ENCODE measurements at regions not wholly inside any gene's neighbourhood (a gene's known extent, or its start where the extent isn't known, plus 50 kb on each side); places are given as distances from the start of the nearest gene placed in this dataset.

DNA sequence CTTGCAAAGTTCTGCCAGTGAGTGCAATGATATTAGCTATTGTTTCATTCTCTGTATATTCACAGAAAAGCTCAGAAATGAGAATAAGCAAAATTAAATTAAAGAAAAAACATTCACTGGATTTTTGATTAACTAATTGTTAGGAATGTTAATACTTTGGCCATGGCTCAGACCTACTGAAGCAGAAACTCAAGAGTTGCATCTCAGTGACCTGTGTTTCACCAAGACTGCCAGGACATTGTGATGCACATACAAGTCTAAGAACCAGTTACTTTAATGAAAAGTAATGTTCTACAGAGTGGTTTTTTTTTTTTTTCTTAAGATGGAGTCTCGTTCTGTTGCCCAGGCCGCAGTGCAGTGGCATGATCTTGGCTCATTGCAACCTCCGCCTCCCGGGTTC, 464.9 kb upstream of the NMUR2 start:
- no peak overlapping the region for H3K27ac ChIP-seq (ENCODE audit: extremely low read depth, low read depth, low read length)
- CTCF ChIA-PET = no interaction called here
- POLR2A ChIA-PET = no interaction called here
- H3K4me3 ChIP-seq (ENCODE audit: low read depth, low read length) = no peak overlapping the region
- no peaks in the 10 kb centered on the region for H3K9me3 ChIP-seq (ENCODE audit: control insufficient read depth, insufficient read depth, low read depth, low read length)
- H3K4me1 ChIP-seq (ENCODE audit: control insufficient read depth, insufficient read depth, low read length) = no peaks in the 10 kb centered on the region
- no peaks in the 10 kb centered on the region for H3K36me3 ChIP-seq (ENCODE audit: control insufficient read depth in 2 of 2, insufficient read depth in 1 of 2, low read length in 2 of 2)
- TF ChIP-seq, protein P1, sequence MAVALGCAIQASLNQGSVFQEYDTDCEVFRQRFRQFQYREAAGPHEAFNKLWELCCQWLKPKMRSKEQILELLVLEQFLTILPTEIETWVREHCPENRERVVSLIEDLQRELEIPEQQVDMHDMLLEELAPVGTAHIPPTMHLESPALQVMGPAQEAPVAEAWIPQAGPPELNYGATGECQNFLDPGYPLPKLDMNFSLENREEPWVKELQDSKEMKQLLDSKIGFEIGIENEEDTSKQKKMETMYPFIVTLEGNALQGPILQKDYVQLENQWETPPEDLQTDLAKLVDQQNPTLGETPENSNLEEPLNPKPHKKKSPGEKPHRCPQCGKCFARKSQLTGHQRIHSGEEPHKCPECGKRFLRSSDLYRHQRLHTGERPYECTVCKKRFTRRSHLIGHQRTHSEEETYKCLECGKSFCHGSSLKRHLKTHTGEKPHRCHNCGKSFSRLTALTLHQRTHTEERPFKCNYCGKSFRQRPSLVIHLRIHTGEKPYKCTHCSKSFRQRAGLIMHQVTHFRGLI (tag by site-specific recombination; IDR thresholded peaks at IDR 0.05) = no peak
- no peak for TF ChIP-seq ZNF10 (tag by site-specific recombination; IDR thresholded peaks at IDR 0.05)

DNA sequence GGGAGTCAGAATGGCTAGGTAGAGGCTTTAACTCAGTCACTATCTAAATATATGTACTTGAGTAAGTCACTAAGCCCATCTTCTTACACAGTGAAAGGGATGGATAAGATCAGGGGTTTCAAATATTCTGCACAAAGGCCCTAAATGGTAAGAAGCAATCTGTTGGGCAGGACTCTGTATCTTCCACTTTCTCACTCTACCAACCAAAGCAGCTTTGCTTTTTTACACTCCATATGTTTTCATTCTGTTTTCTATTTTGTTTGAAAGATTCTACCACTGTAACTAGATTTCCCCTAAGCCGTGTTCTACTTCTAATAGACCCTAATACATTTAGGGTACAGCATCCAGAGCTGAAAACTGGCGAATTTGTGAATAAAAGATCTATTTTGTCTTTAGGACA, 477.5 kb upstream of the NMUR2 start:
- CTCF ChIA-PET = no interaction called here
- POLR2A ChIA-PET = no interaction called here
- Histone ChIP-seq H3K4me1 (ENCODE audit: control insufficient read depth, insufficient read depth, low read length) (no peaks in the 10 kb centered on the region), H3K36me3 (ENCODE audit: control insufficient read depth in 2 of 2, insufficient read depth in 1 of 2, low read length in 2 of 2) (no peaks in the 10 kb centered on the region), H3K4me3 (ENCODE audit: low read depth, low read length) (no peak overlapping the region), H3K27ac (ENCODE audit: extremely low read depth, low read depth, low read length) (no peak overlapping the region), H3K9me3 (ENCODE audit: control insufficient read depth, insufficient read depth, low read depth, low read length) (no peaks in the 10 kb centered on the region)
- TF ChIP-seq BCL11B (tag by site-specific recombination; IDR thresholded peaks at IDR 0.05; ENCODE audit: low read depth) (no peak), ZNF416 (tag by site-specific recombination; IDR thresholded peaks at IDR 0.05) (no peak), ZNF114 (tag by site-specific recombination; IDR thresholded peaks at IDR 0.05) (no peak), ZNF621 (tag by site-specific recombination; IDR thresholded peaks at IDR 0.05) (no peak), EGR2 (tag by site-specific recombination; IDR thresholded peaks at IDR 0.05; ENCODE audit: low read depth) (no peak), YY2 (tag by site-specific recombination; IDR thresholded peaks at IDR 0.05) (no peak), SP7 (tag by site-specific recombination; IDR thresholded peaks at IDR 0.05) (no peak)
- TF ChIP-seq, protein P2, sequence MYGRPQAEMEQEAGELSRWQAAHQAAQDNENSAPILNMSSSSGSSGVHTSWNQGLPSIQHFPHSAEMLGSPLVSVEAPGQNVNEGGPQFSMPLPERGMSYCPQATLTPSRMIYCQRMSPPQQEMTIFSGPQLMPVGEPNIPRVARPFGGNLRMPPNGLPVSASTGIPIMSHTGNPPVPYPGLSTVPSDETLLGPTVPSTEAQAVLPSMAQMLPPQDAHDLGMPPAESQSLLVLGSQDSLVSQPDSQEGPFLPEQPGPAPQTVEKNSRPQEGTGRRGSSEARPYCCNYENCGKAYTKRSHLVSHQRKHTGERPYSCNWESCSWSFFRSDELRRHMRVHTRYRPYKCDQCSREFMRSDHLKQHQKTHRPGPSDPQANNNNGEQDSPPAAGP (tag by site-specific recombination; IDR thresholded peaks at IDR 0.05) = no peak
- TF ChIP-seq, protein P3, sequence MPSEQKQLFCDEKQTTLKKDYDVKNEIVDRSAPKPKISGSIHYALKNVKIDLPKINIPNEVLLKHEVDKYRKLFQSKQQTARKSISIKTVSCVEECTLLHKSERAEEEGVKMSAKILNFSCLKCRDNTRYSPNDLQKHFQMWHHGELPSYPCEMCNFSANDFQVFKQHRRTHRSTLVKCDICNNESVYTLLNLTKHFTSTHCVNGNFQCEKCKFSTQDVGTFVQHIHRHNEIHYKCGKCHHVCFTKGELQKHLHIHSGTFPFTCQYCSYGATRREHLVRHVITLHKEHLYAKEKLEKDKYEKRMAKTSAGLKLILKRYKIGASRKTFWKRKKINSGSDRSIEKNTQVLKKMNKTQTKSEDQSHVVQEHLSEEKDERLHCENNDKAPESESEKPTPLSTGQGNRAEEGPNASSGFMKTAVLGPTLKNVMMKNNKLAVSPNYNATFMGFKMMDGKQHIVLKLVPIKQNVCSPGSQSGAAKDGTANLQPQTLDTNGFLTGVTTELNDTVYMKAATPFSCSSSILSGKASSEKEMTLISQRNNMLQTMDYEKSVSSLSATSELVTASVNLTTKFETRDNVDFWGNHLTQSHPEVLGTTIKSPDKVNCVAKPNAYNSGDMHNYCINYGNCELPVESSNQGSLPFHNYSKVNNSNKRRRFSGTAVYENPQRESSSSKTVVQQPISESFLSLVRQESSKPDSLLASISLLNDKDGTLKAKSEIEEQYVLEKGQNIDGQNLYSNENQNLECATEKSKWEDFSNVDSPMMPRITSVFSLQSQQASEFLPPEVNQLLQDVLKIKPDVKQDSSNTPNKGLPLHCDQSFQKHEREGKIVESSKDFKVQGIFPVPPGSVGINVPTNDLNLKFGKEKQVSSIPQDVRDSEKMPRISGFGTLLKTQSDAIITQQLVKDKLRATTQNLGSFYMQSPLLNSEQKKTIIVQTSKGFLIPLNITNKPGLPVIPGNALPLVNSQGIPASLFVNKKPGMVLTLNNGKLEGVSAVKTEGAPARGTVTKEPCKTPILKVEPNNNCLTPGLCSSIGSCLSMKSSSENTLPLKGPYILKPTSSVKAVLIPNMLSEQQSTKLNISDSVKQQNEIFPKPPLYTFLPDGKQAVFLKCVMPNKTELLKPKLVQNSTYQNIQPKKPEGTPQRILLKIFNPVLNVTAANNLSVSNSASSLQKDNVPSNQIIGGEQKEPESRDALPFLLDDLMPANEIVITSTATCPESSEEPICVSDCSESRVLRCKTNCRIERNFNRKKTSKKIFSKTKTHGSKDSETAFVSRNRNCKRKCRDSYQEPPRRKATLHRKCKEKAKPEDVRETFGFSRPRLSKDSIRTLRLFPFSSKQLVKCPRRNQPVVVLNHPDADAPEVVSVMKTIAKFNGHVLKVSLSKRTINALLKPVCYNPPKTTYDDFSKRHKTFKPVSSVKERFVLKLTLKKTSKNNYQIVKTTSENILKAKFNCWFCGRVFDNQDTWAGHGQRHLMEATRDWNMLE (tag by site-specific recombination; conservative IDR thresholded peaks at IDR 0.05; ENCODE audit: low read depth) = no peak

DNA sequence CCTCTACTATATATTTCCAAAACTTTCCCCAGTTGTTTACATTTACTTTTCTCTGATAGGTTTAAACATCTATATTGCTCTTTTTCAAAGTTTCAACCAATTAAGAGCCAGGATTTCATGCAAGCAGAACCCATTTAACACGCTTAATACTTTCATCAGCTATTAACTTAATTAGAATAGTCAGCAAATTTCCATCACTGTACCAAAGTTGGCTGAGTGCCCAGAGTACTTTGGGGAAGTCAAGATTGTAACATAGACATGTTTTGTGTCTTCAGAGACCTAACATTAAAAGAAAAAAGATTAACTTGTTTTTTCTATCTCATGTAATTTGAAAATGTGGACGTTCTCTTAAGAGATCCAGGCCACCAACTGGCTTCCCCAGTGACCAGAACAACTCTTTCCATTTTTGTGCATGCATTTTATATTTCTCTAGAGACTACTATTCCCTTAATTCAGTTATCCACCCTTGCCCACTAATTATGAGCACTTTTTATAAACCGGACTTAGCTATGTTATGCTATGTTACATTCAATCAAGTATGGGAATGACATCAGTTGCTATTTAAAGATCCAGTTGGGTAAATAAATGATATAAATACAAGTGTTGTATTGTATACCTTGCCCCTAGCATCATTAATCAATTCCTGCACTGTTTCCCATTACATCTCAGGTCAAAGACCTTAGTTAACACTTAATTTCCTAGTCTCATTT, 478.1 kb upstream of the NMUR2 start:
- CTCF ChIA-PET = no interaction called here
- no peaks in the 10 kb centered on the region for H3K9me3 ChIP-seq (ENCODE audit: control insufficient read depth, insufficient read depth, low read depth, low read length)
- H3K27ac ChIP-seq (ENCODE audit: extremely low read depth, low read depth, low read length) = no peak overlapping the region
- no peaks in the 10 kb centered on the region for H3K36me3 ChIP-seq (ENCODE audit: control insufficient read depth in 2 of 2, insufficient read depth in 1 of 2, low read length in 2 of 2)
- no peak overlapping the region for H3K4me3 ChIP-seq (ENCODE audit: low read depth, low read length)
- POLR2A ChIA-PET = no interaction called here
- no peaks in the 10 kb centered on the region for H3K4me1 ChIP-seq (ENCODE audit: control insufficient read depth, insufficient read depth, low read length)
- no peak for TF ChIP-seq ZNF202 (tag by site-specific recombination; IDR thresholded peaks at IDR 0.05; ENCODE audit: borderline replicate concordance)
- TF ChIP-seq, protein P4, sequence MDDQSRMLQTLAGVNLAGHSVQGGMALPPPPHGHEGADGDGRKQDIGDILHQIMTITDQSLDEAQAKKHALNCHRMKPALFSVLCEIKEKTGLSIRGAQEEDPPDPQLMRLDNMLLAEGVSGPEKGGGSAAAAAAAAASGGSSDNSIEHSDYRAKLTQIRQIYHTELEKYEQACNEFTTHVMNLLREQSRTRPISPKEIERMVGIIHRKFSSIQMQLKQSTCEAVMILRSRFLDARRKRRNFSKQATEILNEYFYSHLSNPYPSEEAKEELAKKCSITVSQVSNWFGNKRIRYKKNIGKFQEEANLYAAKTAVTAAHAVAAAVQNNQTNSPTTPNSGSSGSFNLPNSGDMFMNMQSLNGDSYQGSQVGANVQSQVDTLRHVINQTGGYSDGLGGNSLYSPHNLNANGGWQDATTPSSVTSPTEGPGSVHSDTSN (CRISPR knock-in tag; IDR thresholded peaks at IDR 0.05) = no peak
- no peak for TF ChIP-seq ZNF121 (tag by site-specific recombination; IDR thresholded peaks at IDR 0.05)
- TF ChIP-seq KLF10 (tag by site-specific recombination; IDR thresholded peaks at IDR 0.05) = no peak
- TF ChIP-seq ZNF555 (tag by site-specific recombination; conservative IDR thresholded peaks at IDR 0.05) = no peak
- TF ChIP-seq ZNF843 (tag by site-specific recombination; IDR thresholded peaks at IDR 0.05) = no peak
- TF ChIP-seq, protein P5, sequence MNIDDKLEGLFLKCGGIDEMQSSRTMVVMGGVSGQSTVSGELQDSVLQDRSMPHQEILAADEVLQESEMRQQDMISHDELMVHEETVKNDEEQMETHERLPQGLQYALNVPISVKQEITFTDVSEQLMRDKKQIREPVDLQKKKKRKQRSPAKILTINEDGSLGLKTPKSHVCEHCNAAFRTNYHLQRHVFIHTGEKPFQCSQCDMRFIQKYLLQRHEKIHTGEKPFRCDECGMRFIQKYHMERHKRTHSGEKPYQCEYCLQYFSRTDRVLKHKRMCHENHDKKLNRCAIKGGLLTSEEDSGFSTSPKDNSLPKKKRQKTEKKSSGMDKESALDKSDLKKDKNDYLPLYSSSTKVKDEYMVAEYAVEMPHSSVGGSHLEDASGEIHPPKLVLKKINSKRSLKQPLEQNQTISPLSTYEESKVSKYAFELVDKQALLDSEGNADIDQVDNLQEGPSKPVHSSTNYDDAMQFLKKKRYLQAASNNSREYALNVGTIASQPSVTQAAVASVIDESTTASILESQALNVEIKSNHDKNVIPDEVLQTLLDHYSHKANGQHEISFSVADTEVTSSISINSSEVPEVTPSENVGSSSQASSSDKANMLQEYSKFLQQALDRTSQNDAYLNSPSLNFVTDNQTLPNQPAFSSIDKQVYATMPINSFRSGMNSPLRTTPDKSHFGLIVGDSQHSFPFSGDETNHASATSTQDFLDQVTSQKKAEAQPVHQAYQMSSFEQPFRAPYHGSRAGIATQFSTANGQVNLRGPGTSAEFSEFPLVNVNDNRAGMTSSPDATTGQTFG (tag by site-specific recombination; IDR thresholded peaks at IDR 0.05; ENCODE audit: borderline replicate concordance) = no peak
- TF ChIP-seq SP3 (tag by site-specific recombination; IDR thresholded peaks at IDR 0.05) = no peak
